ENCODE measurements at regions not wholly inside any gene's neighbourhood (a gene's known extent, or its start where the extent isn't known, plus 50 kb on each side); places are given as distances from the start of the nearest gene placed in this dataset.
"Not testable (repeated sequence)": the region's sequence is repeated elsewhere in the genome, so short reads cannot be mapped to it uniquely, and the experiment has no call there.

- H3K4me2 ChIP-seq (ENCODE audit: insufficient read depth, low read length), result no peak overlapping the region
- H3K27me3 ChIP-seq (ENCODE audit: insufficient read depth, low read length, poor library complexity), result no peaks in the 10 kb centered on the region
- no peaks in the 10 kb centered on the region for H4K20me1 ChIP-seq (ENCODE audit: insufficient read depth, low read length)
- H3K9ac ChIP-seq (ENCODE audit: low read depth, low read length), result no peak overlapping the region
- H3K27ac ChIP-seq (ENCODE audit: low read length), result no peak overlapping the region
- ATAC-seq (ENCODE audit: insufficient read depth, low read depth), result no peak
- no peaks in the 10 kb centered on the region for H3K4me1 ChIP-seq (ENCODE audit: insufficient read depth, low read length)
- no peaks in the 10 kb centered on the region for H3K79me2 ChIP-seq (ENCODE audit: insufficient read depth, low read length)
- no peaks in the 10 kb centered on the region for H3K9me3 ChIP-seq (ENCODE audit: insufficient read depth, low read length, severe bottlenecking)
- no peak overlapping the region for H3K4me3 ChIP-seq (ENCODE audit: low read depth in 1 of 2, low read length in 2 of 2)
- no peak for DNase-seq
- H3K36me3 ChIP-seq (ENCODE audit: insufficient read depth, low read length), result no peaks in the 10 kb centered on the region
- TF ChIP-seq CTCF (IDR thresholded peaks at IDR 0.05; ENCODE audit: borderline replicate concordance, extremely low read depth, low read length, poor library complexity, severe bottlenecking) (no peak), EZH2 (IDR thresholded peaks at IDR 0.05; ENCODE audit: borderline replicate concordance, low read depth, low read length, severe bottlenecking) (no peak)
- H2AFZ ChIP-seq (ENCODE audit: low read depth, low read length), result no peak overlapping the region
Observed at GRCh38 chr2:106257830-106258229, 63.7 kb upstream of the UXS1 start.

- H3K36me3 ChIP-seq (ENCODE audit: insufficient read depth, low read length), result no peaks in the 10 kb centered on the region
- H3K9ac ChIP-seq (ENCODE audit: low read depth, low read length), result no peak overlapping the region
- no peak overlapping the region for H3K4me2 ChIP-seq (ENCODE audit: insufficient read depth, low read length)
- TF ChIP-seq CTCF (IDR thresholded peaks at IDR 0.05; ENCODE audit: borderline replicate concordance, extremely low read depth, low read length, poor library complexity, severe bottlenecking) (no peak), EZH2 (IDR thresholded peaks at IDR 0.05; ENCODE audit: borderline replicate concordance, low read depth, low read length, severe bottlenecking) (no peak)
- H3K79me2 ChIP-seq (ENCODE audit: insufficient read depth, low read length), result no peaks in the 10 kb centered on the region
- H2AFZ ChIP-seq (ENCODE audit: low read depth, low read length), result no peak overlapping the region
- H3K4me3 ChIP-seq (ENCODE audit: low read depth in 1 of 2, low read length in 2 of 2), result no peak overlapping the region
- H3K27ac ChIP-seq (ENCODE audit: low read length), result no peak overlapping the region
- H4K20me1 ChIP-seq (ENCODE audit: insufficient read depth, low read length), result no peaks in the 10 kb centered on the region
- ATAC-seq (ENCODE audit: insufficient read depth, low read depth), result no peak
- DNase-seq, result no peak
- no peaks in the 10 kb centered on the region for H3K27me3 ChIP-seq (ENCODE audit: insufficient read depth, low read length, poor library complexity)
- no peaks in the 10 kb centered on the region for H3K4me1 ChIP-seq (ENCODE audit: insufficient read depth, low read length)
- H3K9me3 ChIP-seq (ENCODE audit: insufficient read depth, low read length, severe bottlenecking), result no peaks in the 10 kb centered on the region
Observed at GRCh38 chr2:106257135-106257534, 63.0 kb upstream of the UXS1 start.

GRCh38 chr2:106249157-106249828 lies 55.2 kb upstream of the UXS1 start:
- DNase-seq; H3K4me3 ChIP-seq (ENCODE audit: low read depth in 1 of 2, low read length in 2 of 2); H3K9me3 ChIP-seq (ENCODE audit: insufficient read depth, low read length, severe bottlenecking); H3K27me3 ChIP-seq (ENCODE audit: insufficient read depth, low read length, poor library complexity); H3K36me3 ChIP-seq (ENCODE audit: insufficient read depth, low read length); H3K79me2 ChIP-seq (ENCODE audit: insufficient read depth, low read length); H4K20me1 ChIP-seq (ENCODE audit: insufficient read depth, low read length): not testable (repeated sequence)
- Histone ChIP-seq H3K4me1 (ENCODE audit: insufficient read depth, low read length) (peaks cover 20% of the 10 kb centered on the region), H3K4me2 (ENCODE audit: insufficient read depth, low read length) (peak overlapping the region; percentile 31; the same call in 1 of the 2 replicates), H2AFZ (ENCODE audit: low read depth, low read length) (peak overlapping the region; percentile 45; the same call in 1 of the 2 replicates), H3K27ac (ENCODE audit: low read length) (peak overlapping the region; percentile 76), H3K9ac (ENCODE audit: low read depth, low read length) (peak overlapping the region; percentile 27; the same call in 1 of the 2 replicates)
- ATAC-seq (ENCODE audit: insufficient read depth, low read depth), result peak; percentile 52

- not testable (repeated sequence) for H3K79me2 ChIP-seq (ENCODE audit: insufficient read depth, low read length); H3K36me3 ChIP-seq (ENCODE audit: insufficient read depth, low read length); H3K9me3 ChIP-seq (ENCODE audit: insufficient read depth, low read length, severe bottlenecking); H4K20me1 ChIP-seq (ENCODE audit: insufficient read depth, low read length); H3K4me3 ChIP-seq (ENCODE audit: low read depth in 1 of 2, low read length in 2 of 2); H3K27me3 ChIP-seq (ENCODE audit: insufficient read depth, low read length, poor library complexity); H2AFZ ChIP-seq (ENCODE audit: low read depth, low read length)
- DNase-seq (peak; percentile 61), ATAC-seq (ENCODE audit: insufficient read depth, low read depth) (peak; percentile 88)
- peak overlapping the region; percentile 27; the same call in 1 of the 2 replicates for H3K9ac ChIP-seq (ENCODE audit: low read depth, low read length)
- peak overlapping the region; percentile 31; the same call in 1 of the 2 replicates for H3K4me2 ChIP-seq (ENCODE audit: insufficient read depth, low read length)
- peaks cover 20% of the 10 kb centered on the region for H3K4me1 ChIP-seq (ENCODE audit: insufficient read depth, low read length)
- TF ChIP-seq CTCF (IDR thresholded peaks at IDR 0.05; ENCODE audit: borderline replicate concordance, extremely low read depth, low read length, poor library complexity, severe bottlenecking), result peak; percentile 33
- peak overlapping the region; percentile 76 for H3K27ac ChIP-seq (ENCODE audit: low read length)
Observed at GRCh38 chr2:106248548-106249151, 54.5 kb upstream of the UXS1 start.
